Right atrium auricular region (tissue), 2 donors: ENCODE measurements at regions not wholly inside any gene's neighbourhood (a gene's known extent, or its start where the extent isn't known, plus 50 kb on each side); places are given as distances from the start of the nearest gene placed in this dataset.

Source experiments
- DNase-seq: peaks from one replicate; pipeline ENCODE4 v3.0.0-alpha.2; 2019; ENCODE audit warnings: low spot score
- H3K27ac ChIP-seq, 2 donors: fragments of 200-600 bp; sonication (generic); 1 replicate in 1 of 2; 2 replicates in 1 of 2; pipeline ENCODE4 v1.5.1; 2016 to 2019
- H3K27me3 ChIP-seq, 2 donors: fragments of 200-600 bp; sonication (generic); one replicate each; pipeline versions ENCODE4 v1.5.1 to v1.6.0; 2017 to 2019
- H3K36me3 ChIP-seq: fragments of 200-600 bp; sonication (generic); one replicate; pipeline ENCODE4 v1.5.1; 2016
- H3K4me1 ChIP-seq, 2 donors: fragments of 200-600 bp; sonication (generic); one replicate each; pipeline versions ENCODE4 v1.5.1 to v1.6.0; 2017 to 2019
- H3K4me3 ChIP-seq, 2 donors: fragments of 200-600 bp; sonication (generic); 1 replicate in 1 of 2; 2 replicates in 1 of 2; pipeline ENCODE4 v1.5.1; 2017 to 2019; ENCODE audit warnings: mild to moderate bottlenecking in 1 of 2, moderate library complexity in 1 of 2
- H3K9me3 ChIP-seq, 2 donors: fragments of 200-600 bp; sonication (generic); one replicate each; pipeline ENCODE4 v1.5.1; 2019
- CTCF ChIP-seq, 2 donors: fragments of 200-600 bp; sonication (generic); IDR thresholded peaks; one replicate each; pipeline ENCODE4 v1.5.1; 2019; ENCODE audit warnings: antibody characterized with exemption in 2 of 2

GRCh38 chr3:154976072-154976983, 103.8 kb upstream of the MME start:
- no peak for TF ChIP-seq CTCF (IDR thresholded peaks at IDR 0.05)
- H3K36me3 ChIP-seq: no peaks in the 10 kb centered on the region
- no peak overlapping the region for H3K27ac ChIP-seq
- H3K27me3 ChIP-seq: no peaks in the 10 kb centered on the region
- H3K9me3 ChIP-seq: no peaks in the 10 kb centered on the region
- no peak for DNase-seq
- no peaks in the 10 kb centered on the region for H3K4me1 ChIP-seq
- H3K4me3 ChIP-seq: no peak overlapping the region

- no peaks in the 10 kb centered on the region for H3K36me3 ChIP-seq
- no peaks in the 10 kb centered on the region for H3K9me3 ChIP-seq
- H3K4me1 ChIP-seq: no peaks in the 10 kb centered on the region
- H3K27ac ChIP-seq: no peak overlapping the region
- TF ChIP-seq CTCF (IDR thresholded peaks at IDR 0.05): no peak
- no peak overlapping the region for H3K4me3 ChIP-seq
- H3K27me3 ChIP-seq: no peaks in the 10 kb centered on the region
- DNase-seq: no peak
Measured at GRCh38 chr3:154973851-154974250, 106.3 kb upstream of the MME start.

- H3K36me3 ChIP-seq: no peaks in the 10 kb centered on the region
- DNase-seq: no peak
- no peaks in the 10 kb centered on the region for H3K9me3 ChIP-seq
- no peak for TF ChIP-seq CTCF (IDR thresholded peaks at IDR 0.05)
- H3K4me1 ChIP-seq: no peaks in the 10 kb centered on the region
- no peaks in the 10 kb centered on the region for H3K27me3 ChIP-seq
- H3K27ac ChIP-seq: no peak overlapping the region
- H3K4me3 ChIP-seq: no peak overlapping the region
Measured at GRCh38 chr3:154972951-154973350, 107.2 kb upstream of the MME start.

- Histone ChIP-seq H3K9me3 (no peaks in the 10 kb centered on the region), H3K36me3 (no peaks in the 10 kb centered on the region), H3K27ac (no peak overlapping the region), H3K4me3 (no peak overlapping the region), H3K27me3 (no peaks in the 10 kb centered on the region), H3K4me1 (no peaks in the 10 kb centered on the region)
- DNase-seq: no peak
- TF ChIP-seq CTCF (IDR thresholded peaks at IDR 0.05): no peak
Measured at GRCh38 chr3:154971771-154972326, 108.3 kb upstream of the MME start.

GRCh38 chr3:154971341-154971740, 108.8 kb upstream of the MME start:
- H3K9me3 ChIP-seq: no peaks in the 10 kb centered on the region
- no peaks in the 10 kb centered on the region for H3K36me3 ChIP-seq
- no peaks in the 10 kb centered on the region for H3K4me1 ChIP-seq
- H3K4me3 ChIP-seq: no peak overlapping the region
- TF ChIP-seq CTCF (IDR thresholded peaks at IDR 0.05): no peak
- no peaks in the 10 kb centered on the region for H3K27me3 ChIP-seq
- no peak for DNase-seq
- H3K27ac ChIP-seq: no peak overlapping the region
